ENCODE measurements at regions not wholly inside any gene's neighbourhood (a gene's known extent, or its start where the extent isn't known, plus 50 kb on each side); places are given as distances from the start of the nearest gene placed in this dataset.
"Not testable (repeated sequence)": the region's sequence is repeated elsewhere in the genome, so short reads cannot be mapped to it uniquely, and the experiment has no call there.

- DNase-seq (ENCODE audit: low read depth): no peak
Observed at GRCh38 chr3:13248640-13249039, 171.5 kb downstream of the NUP210 start.

DNA sequence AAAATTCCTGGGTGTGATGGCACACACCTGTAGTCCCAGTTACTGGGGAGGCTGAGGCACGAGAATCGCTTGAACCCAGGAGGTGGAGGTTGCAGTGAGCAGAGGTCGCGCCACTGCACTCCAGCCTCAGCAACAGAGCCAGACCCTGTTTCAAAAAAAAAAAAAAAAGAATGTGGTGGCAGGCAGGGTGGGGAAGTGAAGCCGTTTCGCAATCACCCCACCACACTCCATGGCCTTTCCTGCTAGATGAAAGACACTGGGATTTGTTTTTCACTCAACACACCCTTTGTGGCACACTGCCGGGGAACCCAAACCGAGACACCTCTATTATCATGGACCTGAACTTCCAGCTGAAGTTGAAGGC lies 172.4 kb upstream of the IQSEC1 start:
- no peak for DNase-seq (ENCODE audit: low read depth)

DNA sequence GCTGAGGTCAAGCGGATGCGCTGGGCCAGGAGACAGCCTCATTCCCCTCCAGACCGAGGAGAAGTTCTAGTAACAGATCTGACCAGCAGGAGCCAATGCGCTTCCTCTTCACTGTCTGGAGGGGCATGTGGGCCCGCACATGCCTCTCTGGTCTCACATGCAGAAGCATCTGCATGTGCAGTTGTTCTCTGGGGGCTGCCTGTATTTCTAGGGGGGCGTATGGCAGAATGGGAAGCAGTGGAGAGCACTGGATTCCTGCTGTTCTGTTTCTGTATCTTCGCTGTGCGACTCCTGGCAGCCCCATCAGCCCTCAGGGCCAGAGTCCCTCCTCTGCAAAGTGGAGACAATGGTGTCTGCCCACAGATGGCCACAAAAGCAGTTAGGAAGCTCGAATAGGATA lies 170.4 kb upstream of the IQSEC1 start:
- DNase-seq (ENCODE audit: low read depth): no peak

DNA sequence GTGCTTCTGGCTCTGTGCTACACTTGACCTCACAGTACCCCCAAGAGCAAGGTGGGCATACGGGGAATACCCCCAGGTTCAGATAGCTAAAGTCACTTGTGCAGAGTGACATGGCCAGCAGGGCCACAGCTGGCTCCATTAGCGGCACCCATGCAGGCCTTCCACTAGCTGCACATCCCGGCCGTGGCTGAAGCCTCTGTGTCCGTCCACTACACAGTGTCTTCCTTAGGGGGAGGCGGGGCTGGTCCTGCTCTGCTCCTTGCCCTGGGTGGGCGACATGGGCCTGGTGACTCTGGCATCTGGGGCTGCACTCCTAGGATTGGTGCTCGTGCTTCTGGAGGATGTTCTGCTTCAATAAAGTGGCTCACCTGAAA lies 169.1 kb upstream of the IQSEC1 start:
- DNase-seq (ENCODE audit: low read depth): no peak

GRCh38 chr3:13241621-13242363 lies 168.6 kb upstream of the IQSEC1 start:
- DNase-seq (ENCODE audit: low read depth): no peak

- no peak for DNase-seq (ENCODE audit: low read depth)
Observed at GRCh38 chr3:13240928-13241618, 167.8 kb upstream of the IQSEC1 start.

GRCh38 chr3:13239467-13239760 lies 166.2 kb upstream of the IQSEC1 start:
- no peak for DNase-seq (ENCODE audit: low read depth)

- no peak for DNase-seq (ENCODE audit: low read depth)
Observed at GRCh38 chr3:13238687-13239466, 165.6 kb upstream of the IQSEC1 start.

GRCh38 chr3:13237776-13238490 lies 164.7 kb upstream of the IQSEC1 start:
- no peak for DNase-seq (ENCODE audit: low read depth)

DNA sequence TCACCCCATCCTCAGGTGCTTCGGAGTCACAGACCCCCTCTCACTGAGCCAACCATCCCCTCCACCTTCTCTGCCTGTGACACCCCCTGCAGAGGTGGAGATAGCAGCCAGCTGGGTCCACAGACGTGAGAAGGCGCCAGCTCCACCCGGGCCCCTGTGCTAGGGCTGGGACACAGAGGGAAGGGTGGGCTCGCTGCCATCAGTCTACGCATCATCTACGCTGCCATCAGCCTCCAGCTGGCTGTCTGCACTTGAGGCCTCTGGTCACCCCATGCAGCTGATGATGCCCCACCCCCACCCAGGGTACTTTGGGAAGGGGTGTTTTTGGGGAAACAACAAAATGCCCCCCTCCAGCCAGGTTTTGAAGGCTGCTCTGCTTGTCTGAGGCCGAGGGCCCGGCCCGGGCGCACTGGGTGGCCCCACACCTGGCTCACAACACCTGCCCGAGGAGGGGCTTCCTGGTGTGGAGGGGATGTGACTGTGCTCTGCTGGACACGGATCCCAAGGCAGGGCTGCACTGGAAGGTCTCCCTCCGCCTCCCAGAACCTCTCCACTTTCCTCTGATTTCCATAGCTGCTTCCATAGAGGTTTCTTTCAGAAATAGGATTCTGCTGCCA lies 163.4 kb upstream of the IQSEC1 start:
- no peak for DNase-seq (ENCODE audit: low read depth)

DNA sequence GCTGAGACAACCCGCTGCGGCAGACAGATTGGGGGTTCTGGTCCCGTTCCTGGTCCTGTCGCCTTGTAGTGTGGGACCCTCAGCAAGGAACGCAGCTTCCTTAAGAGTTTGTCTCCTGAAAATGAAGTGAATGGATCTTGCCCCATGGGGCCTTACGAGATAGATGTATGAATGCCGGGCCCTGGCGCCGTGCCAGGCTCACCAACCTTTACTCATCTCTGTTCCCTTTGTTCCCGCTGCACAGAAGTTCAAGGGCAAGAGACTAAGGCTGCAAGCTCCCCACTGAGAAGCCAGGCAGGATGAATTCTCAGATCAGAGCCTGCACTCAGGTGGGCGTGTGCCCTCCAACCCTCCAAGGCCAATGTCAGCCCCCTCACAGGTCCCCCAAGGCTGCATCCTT lies 162.7 kb upstream of the IQSEC1 start:
- DNase-seq (ENCODE audit: low read depth): no peak

DNA sequence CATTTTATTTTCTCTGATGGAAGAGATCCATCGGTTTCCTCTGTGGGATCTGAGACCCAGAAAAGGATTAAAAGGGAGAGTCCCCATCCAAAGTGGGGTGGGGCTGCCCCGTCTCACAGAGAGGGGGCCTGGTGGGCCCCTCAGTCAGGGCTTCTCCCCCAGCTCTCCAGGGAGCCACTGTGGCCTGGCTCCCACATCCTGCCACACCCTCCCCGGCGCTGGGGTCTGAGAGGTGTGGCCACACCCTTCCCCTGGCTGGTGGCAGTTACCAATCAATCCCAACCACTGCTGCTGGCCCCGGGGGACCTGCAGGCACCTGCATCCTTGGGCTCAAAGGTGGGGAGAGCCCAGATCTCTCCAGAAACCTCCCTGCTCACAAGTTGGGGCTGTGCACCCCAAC lies 161.8 kb upstream of the IQSEC1 start:
- DNase-seq (ENCODE audit: low read depth): no peak

GRCh38 chr3:13234666-13235065 lies 161.4 kb upstream of the IQSEC1 start:
- DNase-seq (ENCODE audit: low read depth): no peak

- DNase-seq (ENCODE audit: low read depth): no peak
Observed at GRCh38 chr3:13233487-13234485, 160.6 kb upstream of the IQSEC1 start.

- no peak for DNase-seq (ENCODE audit: low read depth)
Observed at GRCh38 chr3:13231781-13232666, 158.8 kb upstream of the IQSEC1 start.

- DNase-seq (ENCODE audit: low read depth): no peak
Observed at GRCh38 chr3:13229273-13229949, 156.2 kb upstream of the IQSEC1 start.

DNA sequence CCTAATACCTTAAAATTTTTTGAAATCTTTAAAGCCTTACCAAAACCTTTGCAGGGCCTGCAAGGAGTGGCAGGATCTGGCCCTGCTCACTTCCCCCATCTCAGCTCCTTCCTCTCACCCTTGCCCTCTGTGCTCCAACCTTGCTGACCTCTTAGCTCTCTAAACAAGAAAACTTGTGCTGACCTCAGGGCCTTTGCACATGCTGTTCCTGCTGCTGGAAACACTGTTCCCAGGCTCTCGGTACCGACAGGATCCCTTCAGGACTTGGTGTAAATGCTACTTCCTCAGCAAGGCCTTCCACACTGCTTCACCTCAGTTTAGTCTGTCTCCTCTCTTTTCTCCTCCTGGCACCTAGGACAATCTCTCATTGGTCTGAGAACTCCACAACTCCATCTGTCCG lies 155.4 kb upstream of the IQSEC1 start:
- no peak for DNase-seq (ENCODE audit: low read depth)

DNA sequence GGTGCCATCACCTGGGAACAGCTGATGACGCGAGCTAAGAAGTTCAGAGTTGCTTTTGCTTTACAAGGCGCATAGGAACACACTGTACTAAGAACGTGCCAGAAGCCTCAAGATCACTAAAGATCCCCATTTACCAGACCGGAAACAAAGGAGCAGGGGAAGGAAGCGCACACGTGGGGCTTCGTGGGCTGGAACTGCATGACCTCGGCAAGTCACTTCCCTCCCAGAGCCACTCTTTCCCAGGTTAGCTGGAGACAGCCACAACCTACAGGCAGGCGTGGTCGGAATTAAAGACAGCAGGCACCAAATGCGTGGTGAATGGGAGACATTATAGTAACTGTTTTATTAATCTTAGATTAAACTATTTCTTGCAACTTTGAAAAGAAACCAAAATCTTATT lies 154.9 kb upstream of the IQSEC1 start:
- DNase-seq (ENCODE audit: low read depth): not testable (repeated sequence)

Data from LHCN-M2 (cell line).